GM18520 (cell line): ENCODE measurements at regions not wholly inside any gene's neighbourhood (a gene's known extent, or its start where the extent isn't known, plus 50 kb on each side); places are given as distances from the start of the nearest gene placed in this dataset.
"Not testable (repeated sequence)": the region's sequence is repeated elsewhere in the genome, so short reads cannot be mapped to it uniquely, and the experiment has no call there.

Experiments
- ATAC-seq: cut with Tn5 transposase; IDR thresholded peaks from one replicate; pipeline ENCODE4 v1.9.1; 2021; ENCODE audit not compliant: unreplicated experiment

DNA sequence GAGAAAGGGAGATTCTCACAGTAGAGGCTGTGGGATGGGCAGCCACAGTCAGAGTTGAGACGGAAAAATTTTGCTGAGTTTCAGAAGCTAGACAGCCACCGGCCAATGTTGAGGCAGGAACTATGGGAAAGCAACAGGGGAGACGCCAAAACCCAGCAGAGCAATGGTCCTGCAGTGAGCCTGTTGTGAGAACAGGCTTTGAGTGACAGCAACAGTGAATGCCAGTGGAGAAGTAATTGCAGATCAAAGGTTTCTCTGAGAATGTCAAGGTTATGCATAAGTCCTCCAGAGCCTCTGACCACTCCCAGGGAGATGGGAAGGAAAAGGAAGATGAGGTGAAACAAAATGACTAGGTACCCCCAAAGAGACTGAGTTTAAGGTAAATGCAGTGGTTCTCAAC lies 54.2 kb upstream of the DAAM1 start:
- ATAC-seq: no peak

DNA sequence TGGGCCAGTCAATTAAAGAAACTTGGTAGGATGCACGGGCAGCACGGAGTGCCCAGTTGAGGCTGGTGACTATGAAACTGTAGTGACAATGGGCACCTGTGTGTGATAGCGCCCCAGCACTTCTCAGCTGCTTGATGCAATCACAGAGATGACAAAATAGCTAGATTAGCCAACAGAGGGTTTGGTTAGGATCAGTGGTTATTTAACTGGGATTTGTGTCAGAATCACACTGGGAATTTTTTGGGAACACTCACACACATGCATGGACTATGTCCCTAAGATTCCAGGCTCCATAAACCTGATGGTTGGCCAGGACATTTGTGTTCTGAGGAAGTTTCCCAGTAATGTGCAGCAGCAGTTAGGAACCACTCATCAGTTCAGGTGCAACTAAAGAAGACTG lies 51.2 kb upstream of the DAAM1 start:
- no peak for ATAC-seq

DNA sequence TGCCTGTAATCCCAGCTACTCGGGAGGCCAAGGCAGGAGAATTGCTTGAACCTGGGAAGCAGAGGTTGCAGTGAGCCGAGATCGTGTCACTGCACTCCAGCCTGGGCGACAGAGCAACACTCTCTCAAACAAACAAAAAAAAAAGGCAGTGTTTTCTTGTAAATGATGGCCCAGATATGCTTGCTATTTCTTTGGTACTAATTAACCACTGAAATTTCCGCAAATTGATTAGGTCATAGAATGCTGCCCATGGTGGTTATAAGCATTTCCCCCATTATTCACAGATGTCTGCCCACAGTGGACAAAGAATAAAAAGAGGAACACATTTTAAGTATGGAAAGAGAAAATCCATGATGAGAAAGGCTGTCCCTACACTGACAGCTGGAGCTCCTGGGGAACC lies 49.9 kb upstream of the DAAM1 start:
- not testable (repeated sequence) for ATAC-seq
